ENCODE measurements at regions not wholly inside any gene's neighbourhood (a gene's known extent, or its start where the extent isn't known, plus 50 kb on each side); places are given as distances from the start of the nearest gene placed in this dataset.

DNA sequence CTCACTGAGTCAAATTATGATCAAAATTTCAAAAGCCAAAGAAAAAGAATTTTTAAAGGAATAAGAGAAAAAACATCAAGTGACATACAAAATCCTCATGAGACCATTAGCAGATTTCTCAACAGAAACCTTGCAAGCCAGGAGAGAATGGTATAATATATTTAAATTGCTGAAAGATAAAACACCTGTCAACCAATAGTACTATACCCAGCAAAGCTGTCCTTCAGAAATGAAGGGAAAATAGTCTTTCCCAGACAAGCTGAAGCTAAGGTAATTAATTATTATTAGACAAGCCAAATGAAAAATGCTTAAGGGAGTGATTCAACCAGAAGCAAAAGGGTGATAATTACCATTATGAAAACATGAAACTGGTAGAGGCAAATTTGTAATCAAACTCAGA, 104.2 kb upstream of the TET2 start:
- H3K27ac Mint-ChIP-seq (ENCODE audit: unreplicated experiment): no peak overlapping the region
- H3K9me3 Mint-ChIP-seq (ENCODE audit: unreplicated experiment): peaks cover 7% of the 10 kb centered on the region
- H3K36me3 Mint-ChIP-seq (ENCODE audit: unreplicated experiment): no peaks in the 10 kb centered on the region
- no peak overlapping the region for H3K4me3 Mint-ChIP-seq (ENCODE audit: unreplicated experiment)
- DNase-seq (ENCODE audit: extremely low spot score, unreplicated experiment): no peak
- no peaks in the 10 kb centered on the region for H3K4me1 Mint-ChIP-seq (ENCODE audit: unreplicated experiment)
- H3K27me3 Mint-ChIP-seq (ENCODE audit: unreplicated experiment): peaks cover 2% of the 10 kb centered on the region
- TF ChIP-seq, protein P1, sequence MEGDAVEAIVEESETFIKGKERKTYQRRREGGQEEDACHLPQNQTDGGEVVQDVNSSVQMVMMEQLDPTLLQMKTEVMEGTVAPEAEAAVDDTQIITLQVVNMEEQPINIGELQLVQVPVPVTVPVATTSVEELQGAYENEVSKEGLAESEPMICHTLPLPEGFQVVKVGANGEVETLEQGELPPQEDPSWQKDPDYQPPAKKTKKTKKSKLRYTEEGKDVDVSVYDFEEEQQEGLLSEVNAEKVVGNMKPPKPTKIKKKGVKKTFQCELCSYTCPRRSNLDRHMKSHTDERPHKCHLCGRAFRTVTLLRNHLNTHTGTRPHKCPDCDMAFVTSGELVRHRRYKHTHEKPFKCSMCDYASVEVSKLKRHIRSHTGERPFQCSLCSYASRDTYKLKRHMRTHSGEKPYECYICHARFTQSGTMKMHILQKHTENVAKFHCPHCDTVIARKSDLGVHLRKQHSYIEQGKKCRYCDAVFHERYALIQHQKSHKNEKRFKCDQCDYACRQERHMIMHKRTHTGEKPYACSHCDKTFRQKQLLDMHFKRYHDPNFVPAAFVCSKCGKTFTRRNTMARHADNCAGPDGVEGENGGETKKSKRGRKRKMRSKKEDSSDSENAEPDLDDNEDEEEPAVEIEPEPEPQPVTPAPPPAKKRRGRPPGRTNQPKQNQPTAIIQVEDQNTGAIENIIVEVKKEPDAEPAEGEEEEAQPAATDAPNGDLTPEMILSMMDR (IDR thresholded peaks at IDR 0.05): no peak

DNA sequence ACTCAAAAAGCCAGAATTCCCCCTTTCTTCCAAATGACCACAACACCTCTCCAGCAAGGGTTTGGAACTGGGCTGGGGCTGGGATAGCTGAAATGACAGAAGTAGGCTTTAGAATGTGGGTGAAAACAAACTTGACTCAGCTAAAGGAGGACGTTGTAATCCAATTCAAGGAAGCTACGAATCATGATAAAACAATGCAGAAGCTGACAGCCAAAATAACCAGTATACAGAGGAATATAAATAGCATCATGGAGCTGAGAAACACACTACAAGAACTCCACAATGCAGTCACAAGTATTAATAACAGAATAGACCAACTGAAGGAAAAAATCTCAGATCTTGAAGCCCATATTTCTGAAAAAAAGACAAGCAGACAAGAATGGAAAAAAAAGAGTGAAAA, 95.8 kb upstream of the TET2 start:
- no peak for DNase-seq (ENCODE audit: extremely low spot score, unreplicated experiment)
- H3K27ac Mint-ChIP-seq (ENCODE audit: unreplicated experiment): no peak overlapping the region
- H3K36me3 Mint-ChIP-seq (ENCODE audit: unreplicated experiment): no peaks in the 10 kb centered on the region
- TF ChIP-seq, protein P1 (IDR thresholded peaks at IDR 0.05): no peak
- no peaks in the 10 kb centered on the region for H3K4me1 Mint-ChIP-seq (ENCODE audit: unreplicated experiment)
- H3K27me3 Mint-ChIP-seq (ENCODE audit: unreplicated experiment): peaks cover 5% of the 10 kb centered on the region
- H3K4me3 Mint-ChIP-seq (ENCODE audit: unreplicated experiment): no peak overlapping the region
- peaks cover 20% of the 10 kb centered on the region for H3K9me3 Mint-ChIP-seq (ENCODE audit: unreplicated experiment)

DNA sequence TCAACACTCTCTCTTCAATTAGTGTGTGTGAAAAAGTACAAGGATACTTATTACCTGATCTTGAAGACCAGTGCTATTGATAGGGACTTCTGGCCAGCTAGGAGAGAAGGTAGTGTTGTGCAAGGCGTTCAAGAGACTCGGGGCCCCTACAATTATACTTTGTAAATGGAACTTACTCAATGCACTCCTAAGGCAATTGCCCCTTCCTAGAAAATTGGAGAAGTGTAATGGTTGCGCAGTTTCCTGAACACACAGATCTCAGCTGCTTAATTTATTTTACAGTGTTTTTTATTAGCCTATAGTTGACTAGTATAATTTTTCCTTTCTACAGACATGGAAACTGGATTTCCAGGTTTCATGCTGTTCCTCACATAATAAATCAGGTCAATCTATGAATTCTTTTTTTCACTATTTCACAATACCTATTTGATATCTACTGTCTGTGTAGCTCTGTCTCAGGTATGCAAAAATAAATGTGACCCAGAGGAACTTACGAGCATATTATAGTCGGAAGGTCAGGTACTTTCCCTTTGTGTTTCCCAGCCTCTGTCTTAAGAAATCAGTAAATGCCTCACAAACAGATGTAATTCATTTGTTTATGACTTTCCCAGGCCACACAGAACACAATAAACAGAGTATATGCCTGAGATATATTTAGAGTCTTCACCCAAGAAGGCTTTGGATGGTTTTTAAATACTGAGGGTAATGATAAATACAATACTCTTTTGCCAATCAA, 89.1 kb upstream of the TET2 start:
- Mint-ChIP-seq H3K36me3 (ENCODE audit: unreplicated experiment) (no peaks in the 10 kb centered on the region), H3K27me3 (ENCODE audit: unreplicated experiment) (peaks cover 9% of the 10 kb centered on the region), H3K4me3 (ENCODE audit: unreplicated experiment) (no peak overlapping the region), H3K27ac (ENCODE audit: unreplicated experiment) (no peak overlapping the region), H3K9me3 (ENCODE audit: unreplicated experiment) (peaks cover 6% of the 10 kb centered on the region), H3K4me1 (ENCODE audit: unreplicated experiment) (no peaks in the 10 kb centered on the region)
- DNase-seq (ENCODE audit: extremely low spot score, unreplicated experiment): no peak
- TF ChIP-seq, protein P1 (IDR thresholded peaks at IDR 0.05): no peak

DNA sequence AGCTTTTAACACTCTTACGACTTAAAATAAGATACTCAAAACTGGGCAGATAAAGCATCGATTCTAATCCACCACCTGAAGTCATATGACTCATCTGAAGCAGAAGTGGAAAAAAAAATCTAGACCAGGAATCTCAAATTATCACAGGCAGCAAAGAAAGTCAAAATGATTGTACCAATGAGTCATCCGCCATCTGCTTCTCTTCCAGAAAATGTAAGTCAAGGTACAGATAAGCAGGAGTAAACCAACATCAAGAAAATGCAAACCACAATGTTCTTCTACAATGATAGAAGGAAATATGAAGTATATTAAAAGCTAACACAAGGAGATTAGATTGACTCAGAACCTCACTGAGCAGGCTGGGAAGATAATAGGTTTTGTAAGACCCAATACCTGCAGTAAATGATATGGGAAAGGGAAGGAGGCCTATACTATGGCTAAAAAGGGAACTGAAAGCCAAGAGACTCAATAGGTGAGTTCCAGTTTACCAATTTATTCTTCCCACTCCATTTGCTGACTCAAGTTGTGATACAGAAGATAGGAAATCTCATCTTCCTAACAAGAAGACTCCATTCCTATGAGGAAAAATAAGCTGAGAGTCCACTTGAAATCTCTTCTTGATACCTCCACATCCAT, 88.4 kb upstream of the TET2 start:
- no peak overlapping the region for H3K4me3 Mint-ChIP-seq (ENCODE audit: unreplicated experiment)
- TF ChIP-seq, protein P1 (IDR thresholded peaks at IDR 0.05): no peak
- peaks cover 11% of the 10 kb centered on the region for H3K27me3 Mint-ChIP-seq (ENCODE audit: unreplicated experiment)
- no peaks in the 10 kb centered on the region for H3K36me3 Mint-ChIP-seq (ENCODE audit: unreplicated experiment)
- DNase-seq (ENCODE audit: extremely low spot score, unreplicated experiment): no peak
- H3K4me1 Mint-ChIP-seq (ENCODE audit: unreplicated experiment): no peaks in the 10 kb centered on the region
- H3K27ac Mint-ChIP-seq (ENCODE audit: unreplicated experiment): no peak overlapping the region
- H3K9me3 Mint-ChIP-seq (ENCODE audit: unreplicated experiment): no peaks in the 10 kb centered on the region

DNA sequence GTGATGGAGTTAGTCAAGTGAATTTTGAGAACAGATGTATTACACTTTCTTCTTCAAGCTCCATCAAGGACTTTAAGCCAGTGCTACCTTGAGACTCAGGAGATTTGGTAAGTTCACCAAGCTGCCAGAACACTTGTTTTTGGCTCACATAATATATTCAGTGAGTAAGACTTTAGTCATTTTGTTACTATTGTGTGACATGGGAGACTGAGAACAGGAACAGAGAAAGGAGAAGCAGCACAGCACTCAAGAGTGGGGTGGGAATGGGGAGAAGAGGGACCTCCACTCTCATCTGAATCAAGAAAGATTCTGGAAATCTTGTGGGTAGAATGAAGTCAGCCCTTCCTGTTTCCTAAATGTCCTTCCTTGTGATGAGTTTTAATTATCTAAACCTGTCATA, 87.3 kb upstream of the TET2 start:
- no peaks in the 10 kb centered on the region for H3K9me3 Mint-ChIP-seq (ENCODE audit: unreplicated experiment)
- H3K27ac Mint-ChIP-seq (ENCODE audit: unreplicated experiment): no peak overlapping the region
- no peaks in the 10 kb centered on the region for H3K36me3 Mint-ChIP-seq (ENCODE audit: unreplicated experiment)
- TF ChIP-seq, protein P1 (IDR thresholded peaks at IDR 0.05): no peak
- H3K27me3 Mint-ChIP-seq (ENCODE audit: unreplicated experiment): peaks cover 12% of the 10 kb centered on the region
- H3K4me1 Mint-ChIP-seq (ENCODE audit: unreplicated experiment): no peaks in the 10 kb centered on the region
- H3K4me3 Mint-ChIP-seq (ENCODE audit: unreplicated experiment): no peak overlapping the region
- no peak for DNase-seq (ENCODE audit: extremely low spot score, unreplicated experiment)
